ENCODE measurements at regions not wholly inside any gene's neighbourhood (a gene's known extent, or its start where the extent isn't known, plus 50 kb on each side); places are given as distances from the start of the nearest gene placed in this dataset.

DNA sequence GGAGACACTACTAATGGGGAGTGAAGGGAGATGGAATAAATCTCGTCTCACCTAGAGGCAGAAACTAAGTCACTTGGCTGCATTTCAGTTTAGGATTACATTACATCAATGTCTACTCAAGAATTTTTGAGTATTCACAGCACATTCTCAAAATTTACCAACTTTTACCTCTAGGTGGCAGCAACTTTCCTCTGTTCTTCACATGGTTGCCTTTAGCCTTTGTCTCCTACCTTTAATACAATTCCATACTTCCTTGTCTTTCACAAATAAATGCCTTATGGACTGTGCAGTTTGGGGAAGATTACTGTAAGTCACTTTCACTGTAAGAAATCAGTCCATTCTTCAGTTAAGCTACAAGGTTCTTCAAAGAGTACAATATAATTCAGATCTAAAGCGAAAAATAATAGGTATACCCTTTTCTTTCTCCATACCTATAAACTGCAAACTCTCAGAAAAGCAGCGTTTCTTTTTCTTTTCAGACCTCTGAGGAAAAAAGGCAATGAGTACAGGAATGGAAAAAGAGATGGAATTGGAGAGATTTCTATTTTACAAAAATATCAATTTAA, 379.4 kb downstream of the KLF12 start:
- intact Hi-C loops (cut with DNase I), result loop anchor here in 1 of 2 donors (2.0 to 10.0 kb wide), 3 partner anchors 534 to 1500 kb away; no protein-coding TSS in a partner anchor
- DNase-seq, result no peak
- ATAC-seq, result peak; percentile 44 to 61

DNA sequence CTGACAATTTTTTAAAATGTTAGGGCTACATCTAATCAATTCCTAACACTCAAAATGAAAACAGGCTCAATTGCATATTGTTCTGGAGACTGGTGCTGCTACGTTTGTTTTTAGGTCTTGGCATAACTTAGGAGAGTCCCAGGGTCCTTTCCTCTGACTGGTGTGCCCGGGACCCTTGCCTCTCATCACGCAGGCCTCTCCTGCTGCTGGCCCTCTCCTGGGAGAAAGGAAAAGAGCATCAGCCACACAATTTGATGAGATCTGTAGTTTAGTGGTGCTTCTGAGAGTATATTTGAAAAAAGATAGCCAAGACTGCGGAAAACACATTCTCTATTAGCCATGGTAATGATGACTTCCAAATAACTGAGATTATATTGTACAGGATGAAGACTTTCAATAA, 380.0 kb downstream of the KLF12 start:
- intact Hi-C loops (cut with DNase I), result loop anchor here in 1 of 2 donors (2.0 to 10.0 kb wide), 3 partner anchors 535 to 1501 kb away; no protein-coding TSS in a partner anchor
- DNase-seq (no peak), ATAC-seq (no peak)

DNA sequence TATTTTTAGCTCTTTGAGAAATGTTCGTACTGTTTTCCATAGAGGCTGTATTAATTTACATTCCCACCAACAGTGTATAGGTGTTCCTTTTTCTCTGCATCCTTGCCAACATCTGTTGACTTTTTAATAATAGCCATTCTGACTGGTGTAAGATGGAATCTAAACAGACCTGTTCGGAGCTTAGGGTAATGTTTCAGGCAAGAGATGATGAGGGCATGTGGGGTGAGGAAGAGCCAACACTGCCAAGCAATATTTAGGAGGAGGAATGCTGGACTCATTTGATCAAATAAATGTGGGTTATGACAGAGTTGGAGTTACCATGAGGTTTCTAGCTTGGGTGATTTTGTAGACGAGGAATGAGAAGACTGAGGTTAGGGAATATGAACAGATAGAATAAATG, 382.9 kb downstream of the KLF12 start:
- no peak for ATAC-seq
- intact Hi-C loops (cut with DNase I), result loop anchor here in 1 of 2 donors (10.0 kb wide), 2 partner anchors 1474 to 1504 kb away; no protein-coding TSS in a partner anchor
- DNase-seq, result no peak

DNA sequence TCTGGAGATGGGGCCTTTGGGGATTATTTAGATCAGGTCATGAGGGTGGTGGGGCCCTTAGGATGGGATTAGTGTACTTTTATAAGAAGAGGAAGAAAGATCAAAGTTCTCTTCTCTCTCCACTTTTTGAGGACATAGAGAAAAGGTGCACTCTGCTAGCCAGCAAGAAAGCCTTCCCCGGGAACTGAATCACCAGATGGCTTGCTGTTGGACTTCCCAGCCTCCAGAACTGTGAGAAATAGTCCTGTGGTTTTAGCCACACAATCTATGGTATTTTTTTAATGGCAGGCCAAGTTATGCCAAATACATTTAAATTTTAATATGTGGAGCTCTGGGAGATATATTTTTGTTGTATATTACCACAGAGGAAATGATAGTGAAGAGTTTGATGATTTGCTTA, 385.8 kb downstream of the KLF12 start:
- DNase-seq, result no peak
- intact Hi-C loops (cut with DNase I), result no loop called here
- ATAC-seq, result no peak

DNA sequence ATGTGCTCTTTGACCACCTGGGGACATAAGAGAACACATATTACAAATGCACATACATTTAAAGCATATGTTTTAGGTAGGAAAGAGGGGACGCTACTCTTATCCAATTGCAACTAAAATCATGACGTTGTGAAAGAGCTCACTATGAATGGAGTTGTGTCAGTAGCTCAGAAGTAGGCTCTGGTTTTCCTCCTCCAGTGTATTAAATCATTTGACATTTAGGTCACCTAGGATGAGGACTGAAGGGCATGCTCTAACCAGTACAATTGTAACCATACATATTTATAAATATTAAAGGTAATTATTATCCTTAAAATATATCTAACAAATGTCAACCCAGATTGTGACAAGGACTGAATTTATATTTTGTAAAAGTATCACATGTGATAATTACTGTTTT, 389.0 kb downstream of the KLF12 start:
- intact Hi-C loops (cut with DNase I), result no loop called here
- ATAC-seq (no peak), DNase-seq (no peak)

DNA sequence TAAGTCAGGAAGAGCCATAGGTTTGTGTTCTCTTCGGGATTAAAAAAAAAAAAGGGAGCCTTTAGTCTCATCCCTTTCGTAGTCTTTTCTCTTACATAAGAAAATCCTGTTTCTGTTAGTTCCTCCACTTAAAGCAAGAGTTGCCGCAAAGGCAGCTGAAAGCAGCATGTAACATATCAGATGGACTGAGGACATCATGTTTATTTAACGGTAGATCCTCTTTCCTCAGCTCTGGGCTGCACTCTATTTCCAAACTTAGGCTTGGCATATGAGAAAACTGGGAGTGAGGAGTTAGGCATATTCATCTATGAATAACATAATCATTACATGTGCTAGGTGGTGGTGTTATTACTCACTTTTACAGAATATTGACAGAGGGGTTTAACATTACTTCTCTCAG, 391.2 kb downstream of the KLF12 start:
- intact Hi-C loops (cut with DNase I), result no loop called here
- no peak for ATAC-seq

DNA sequence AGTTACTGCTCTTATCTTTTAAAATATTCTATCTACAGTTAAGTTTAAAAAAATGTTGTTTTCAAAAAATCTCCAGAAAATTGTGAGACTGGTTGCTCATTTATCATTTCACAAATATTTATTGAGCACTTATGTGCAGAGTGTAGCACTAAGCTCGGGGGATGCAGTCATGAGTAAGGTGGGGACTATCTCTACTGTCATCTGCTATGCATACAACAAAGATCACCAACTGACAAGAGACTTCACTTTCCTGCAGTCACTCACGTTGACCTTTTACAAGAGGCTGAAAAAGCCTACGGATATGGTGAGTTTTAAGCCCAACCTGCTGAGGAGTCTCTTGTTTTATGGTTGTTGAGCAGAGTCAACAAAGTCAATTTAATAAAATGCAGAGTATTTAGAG, 392.5 kb downstream of the KLF12 start:
- intact Hi-C loops (cut with DNase I), result no loop called here
- no peak for ATAC-seq

More for the DNA sequence above, 391.2 kb downstream of the KLF12 start:
- DNase-seq, result no peak

DNA sequence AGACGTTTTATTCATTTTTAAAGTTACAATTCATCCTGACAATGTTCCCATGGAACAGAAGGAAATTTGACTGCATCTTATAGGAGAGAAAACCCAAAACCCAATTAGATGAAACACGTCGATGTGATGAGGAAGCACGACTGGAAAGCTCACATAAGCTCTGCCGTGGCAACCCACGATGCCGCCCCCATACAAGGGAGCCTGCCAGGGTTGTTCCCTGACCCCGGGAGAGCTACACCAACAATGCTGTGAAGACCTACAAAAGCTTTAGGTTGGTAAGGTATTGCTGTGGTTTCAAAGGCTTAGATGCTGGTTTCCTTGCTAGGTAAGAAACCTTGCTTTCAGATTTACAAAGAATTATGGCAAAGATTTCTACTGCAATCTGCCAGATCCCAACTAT, 393.1 kb downstream of the KLF12 start:
- DNase-seq, result no peak
- peak in 1 of 2 donors; percentile 38 for ATAC-seq
- intact Hi-C loops (cut with DNase I), result no loop called here

More for the DNA sequence above, 392.5 kb downstream of the KLF12 start:
- no peak for DNase-seq

DNA sequence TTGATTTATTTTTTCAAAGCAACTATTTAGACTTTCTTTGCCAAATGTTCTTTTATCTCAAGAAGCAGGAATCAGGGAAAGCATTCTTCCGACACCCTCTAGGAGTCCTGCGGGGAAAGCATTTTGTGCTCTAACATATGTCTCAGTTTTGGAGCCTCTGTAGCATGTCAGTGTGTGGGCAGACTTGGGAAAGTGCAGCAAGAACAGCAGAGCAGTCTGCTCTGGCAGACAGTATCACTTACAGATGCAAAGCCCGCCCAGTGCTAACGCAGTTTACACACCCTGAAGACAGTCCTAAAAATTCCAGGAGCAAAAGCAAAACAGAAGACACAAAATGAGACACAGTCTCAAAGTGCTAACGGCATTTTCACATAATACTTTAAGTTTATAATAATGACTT, 393.5 kb downstream of the KLF12 start:
- intact Hi-C loops (cut with DNase I), result no loop called here
- DNase-seq (no peak), ATAC-seq (peak in 1 of 2 donors; percentile 90)

DNA sequence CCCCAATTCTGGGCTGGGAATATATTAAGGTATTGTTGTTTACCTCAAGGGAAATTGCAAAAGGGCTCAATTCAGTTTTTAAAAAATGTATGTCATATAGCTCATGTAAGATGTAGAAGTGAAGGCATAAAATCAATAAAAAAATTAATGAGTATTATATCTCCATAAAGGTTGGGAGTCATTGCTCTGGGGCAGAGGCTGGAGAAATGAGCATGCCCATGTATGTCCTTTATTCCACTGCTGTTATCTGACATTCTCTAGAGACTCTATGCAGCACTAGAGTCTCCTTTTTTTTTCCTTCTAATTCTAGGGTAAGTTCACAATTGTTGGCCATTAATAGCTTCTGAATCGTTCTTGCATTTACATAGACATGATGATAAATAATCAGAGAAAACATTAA, 394.8 kb downstream of the KLF12 start:
- DNase-seq, result no peak
- intact Hi-C loops (cut with DNase I), result no loop called here
- no peak for ATAC-seq

DNA sequence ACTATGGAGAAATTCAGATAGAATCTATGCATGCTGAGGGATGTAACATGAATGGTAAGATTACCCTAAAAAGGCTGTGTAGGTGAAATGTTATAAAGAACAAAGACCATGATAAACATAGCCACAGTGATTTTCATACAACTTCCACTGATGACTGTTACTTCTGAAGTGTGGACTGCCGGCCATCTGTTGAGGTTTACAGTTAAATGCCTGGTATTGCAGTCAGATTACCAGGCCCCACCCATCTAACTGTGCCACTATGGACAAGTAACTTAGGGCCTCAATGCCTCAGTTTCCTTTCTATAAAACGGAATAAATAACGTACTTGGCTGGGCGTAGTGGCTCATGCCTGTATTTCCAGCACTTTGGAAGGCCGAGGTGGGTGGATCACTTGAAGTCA, 395.6 kb downstream of the KLF12 start:
- ATAC-seq (no peak), DNase-seq (no peak)
- intact Hi-C loops (cut with DNase I), result no loop called here

DNA sequence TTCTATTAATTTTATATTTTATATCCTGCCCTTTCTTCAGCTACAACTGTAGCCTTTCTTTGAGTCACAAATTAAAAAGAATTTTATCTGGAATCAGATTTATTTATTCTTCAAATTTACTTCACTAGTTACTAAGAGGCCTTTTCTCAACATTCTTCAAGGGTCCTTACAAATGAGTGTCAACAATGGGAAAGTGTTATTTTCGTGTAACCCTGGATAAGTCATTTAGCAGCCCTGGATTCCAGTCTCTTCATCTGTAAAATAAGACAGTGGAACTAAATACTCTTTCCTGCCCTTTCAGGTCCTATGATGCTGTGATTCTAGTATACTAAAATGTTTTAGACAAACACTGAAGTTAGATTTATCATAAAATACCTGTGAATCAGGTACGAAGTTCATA, 397.0 kb downstream of the KLF12 start:
- intact Hi-C loops (cut with DNase I), result no loop called here
- DNase-seq, result no peak
- ATAC-seq, result no peak

DNA sequence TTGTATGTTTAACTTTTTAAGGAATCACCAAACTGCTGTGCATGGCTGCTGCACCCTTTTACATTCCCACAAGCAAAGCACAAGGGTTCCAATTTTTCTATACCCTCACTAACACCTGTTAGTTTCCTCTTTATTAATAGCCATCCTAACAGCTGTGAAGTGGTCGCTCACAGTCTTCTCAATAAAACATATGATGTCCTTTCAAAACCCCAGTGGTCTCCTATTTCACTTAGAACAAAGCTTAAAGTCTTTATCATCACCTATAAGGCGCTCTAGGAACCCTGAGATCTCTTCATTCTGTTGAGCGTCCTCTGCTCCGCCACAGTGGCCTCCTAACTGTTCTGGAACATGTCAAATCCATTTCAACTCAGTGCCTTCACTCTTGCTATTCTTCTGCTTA, 400.5 kb downstream of the KLF12 start:
- ATAC-seq, result no peak
- no peak for DNase-seq
- intact Hi-C loops (cut with DNase I), result no loop called here

DNA sequence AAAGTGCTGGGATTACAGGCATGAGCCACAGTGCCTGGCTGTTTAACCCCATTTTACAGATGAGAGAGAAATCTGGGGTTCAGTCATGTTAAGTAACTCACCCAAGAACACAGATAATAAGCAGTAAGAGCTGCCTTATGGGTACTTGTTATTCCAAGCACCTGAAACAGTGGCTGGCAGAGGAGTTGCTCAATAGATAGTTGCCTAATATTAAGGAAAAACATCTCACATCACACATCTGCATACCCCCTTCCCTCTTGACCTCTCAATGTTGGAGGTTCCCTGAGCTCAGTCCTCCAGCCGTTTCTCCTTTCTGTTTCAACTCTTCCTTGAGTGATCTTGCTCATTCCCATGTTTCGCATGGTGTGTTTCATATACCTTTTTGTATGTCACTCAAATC, 401.9 kb downstream of the KLF12 start:
- no peak for DNase-seq
- intact Hi-C loops (cut with DNase I), result no loop called here

DNA sequence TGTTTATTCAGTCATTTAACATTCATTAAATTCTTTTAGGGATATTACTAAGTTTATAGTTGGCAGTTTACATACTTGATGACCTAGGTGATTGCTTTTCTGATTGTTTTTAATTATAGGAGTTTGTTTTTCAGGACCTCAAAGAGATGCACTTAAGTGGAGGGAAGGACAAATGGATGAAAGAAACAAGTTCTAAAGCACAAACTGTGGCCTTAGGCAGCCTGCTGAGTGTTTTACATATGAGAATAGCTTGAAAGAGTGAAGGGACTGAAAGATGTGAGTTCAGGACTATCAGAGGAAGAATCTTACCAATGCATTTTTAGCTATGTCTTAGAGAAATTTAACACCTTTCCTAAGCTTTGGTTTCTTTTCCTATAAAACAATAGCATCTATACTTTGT, 402.6 kb downstream of the KLF12 start:
- no peak for DNase-seq
- intact Hi-C loops (cut with DNase I), result no loop called here
- no peak for ATAC-seq

More for the DNA sequence above, 401.9 kb downstream of the KLF12 start:
- no peak for ATAC-seq

DNA sequence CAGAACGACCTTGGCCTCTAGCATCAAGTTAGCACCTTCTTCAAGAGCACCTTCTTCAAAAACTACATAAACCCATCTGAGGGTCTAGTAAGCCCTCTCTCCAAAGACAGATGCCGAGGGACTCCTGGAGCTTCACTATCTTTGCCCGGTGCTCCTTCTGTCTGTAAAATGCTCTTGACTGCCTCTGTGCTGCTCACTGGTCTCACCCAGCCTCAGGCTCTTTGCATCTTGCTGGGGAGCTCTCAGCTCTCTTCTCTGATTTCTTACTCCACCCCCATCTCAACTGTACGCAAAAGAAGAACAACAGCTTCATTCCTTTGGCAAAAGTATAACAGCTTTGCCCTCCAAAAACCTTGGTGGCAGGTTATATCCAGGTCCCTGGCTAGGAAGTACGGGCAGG, 404.2 kb downstream of the KLF12 start:
- intact Hi-C loops (cut with DNase I), result no loop called here
- DNase-seq, result no peak

DNA sequence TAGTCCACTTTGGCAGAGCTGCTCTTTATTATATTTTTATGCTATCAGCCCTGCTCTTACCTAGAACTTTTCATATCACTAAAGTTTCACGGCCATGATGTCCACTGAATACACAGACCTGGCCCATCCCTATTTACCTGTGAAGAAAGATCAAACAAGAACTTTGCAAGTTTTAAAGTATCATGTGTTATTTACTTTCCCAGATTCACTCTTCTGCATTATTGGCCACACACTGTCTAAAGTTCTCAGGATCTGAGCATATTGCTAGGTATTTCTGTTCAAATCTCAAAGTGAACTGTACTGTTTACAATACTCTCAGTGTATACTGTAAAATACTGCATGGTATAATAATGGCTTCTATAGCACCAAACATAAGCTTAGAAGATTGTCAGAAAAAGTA, 405.2 kb downstream of the KLF12 start:
- intact Hi-C loops (cut with DNase I), result no loop called here
- no peak for DNase-seq
- no peak for ATAC-seq

More for the DNA sequence above, 404.2 kb downstream of the KLF12 start:
- no peak for ATAC-seq

DNA sequence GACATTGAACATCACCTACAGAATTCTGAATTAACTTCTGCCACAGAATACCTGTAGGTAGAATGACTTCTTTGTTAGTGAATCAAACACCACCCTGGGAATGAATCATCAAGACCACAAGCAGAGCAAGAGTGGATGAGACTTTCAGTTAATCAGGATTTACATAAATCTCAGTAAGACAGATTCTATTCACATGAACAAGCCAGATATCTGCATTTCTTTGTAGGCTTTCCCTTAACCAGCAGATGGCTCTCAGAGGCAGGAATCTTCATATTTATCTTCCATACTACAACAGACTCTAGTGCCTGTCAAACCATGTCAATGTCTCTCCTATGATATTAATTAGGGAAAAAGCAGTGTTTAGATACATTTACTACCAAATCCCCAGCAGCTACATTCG, 412.1 kb downstream of the KLF12 start:
- ATAC-seq (no peak), DNase-seq (no peak)
- intact Hi-C loops (cut with DNase I), result no loop called here

DNA sequence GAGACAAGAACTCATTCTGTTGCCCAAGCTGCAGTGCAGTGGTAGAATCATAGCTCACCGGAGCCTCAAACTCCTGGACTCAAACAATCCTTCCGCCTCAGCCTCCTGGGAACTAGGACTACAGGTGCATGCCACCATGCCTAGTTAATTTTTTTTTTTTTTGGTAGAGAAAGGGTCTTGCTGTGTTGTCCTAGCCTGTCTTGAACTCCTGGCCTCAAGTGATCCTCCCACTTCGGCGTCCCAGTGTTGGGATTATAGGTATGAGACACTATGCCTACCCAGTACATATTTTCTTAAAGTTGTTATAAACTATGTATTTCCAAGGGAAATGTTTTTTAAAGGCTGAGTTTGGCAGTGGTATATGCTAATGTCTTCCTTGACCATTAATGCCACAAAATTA, 412.6 kb downstream of the KLF12 start:
- intact Hi-C loops (cut with DNase I), result no loop called here
- DNase-seq, result no peak
- no peak for ATAC-seq

DNA sequence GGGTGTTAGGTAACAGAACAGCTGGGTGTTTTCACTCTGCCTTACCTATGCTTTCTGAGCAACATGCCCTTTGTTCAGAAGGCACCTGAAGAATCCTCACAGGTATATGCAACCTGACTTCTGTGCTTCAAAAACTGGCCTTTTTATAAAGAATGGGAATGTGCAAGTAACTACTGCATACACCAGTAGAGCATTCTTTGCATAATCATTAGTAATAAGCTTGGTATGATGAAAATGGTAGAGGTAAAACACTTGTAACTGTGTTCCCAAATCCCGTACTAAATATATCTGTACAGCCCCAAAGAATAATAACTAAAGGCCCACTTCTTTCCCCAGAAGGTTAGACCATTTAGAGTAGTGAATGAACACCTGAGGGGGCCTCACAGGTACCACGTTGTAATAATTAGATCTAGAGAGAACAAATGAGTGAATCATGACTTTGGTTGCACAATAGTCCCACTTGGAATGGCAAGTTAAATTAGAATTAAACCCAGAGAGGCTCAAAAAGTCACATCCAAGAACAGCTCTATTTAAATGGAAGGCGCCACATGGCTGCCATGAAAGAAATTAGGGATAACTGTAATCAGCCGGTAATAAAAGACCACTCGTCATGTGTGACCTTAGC, 413.9 kb downstream of the KLF12 start:
- intact Hi-C loops (cut with DNase I), result no loop called here
- ATAC-seq (no peak), DNase-seq (no peak)

DNA sequence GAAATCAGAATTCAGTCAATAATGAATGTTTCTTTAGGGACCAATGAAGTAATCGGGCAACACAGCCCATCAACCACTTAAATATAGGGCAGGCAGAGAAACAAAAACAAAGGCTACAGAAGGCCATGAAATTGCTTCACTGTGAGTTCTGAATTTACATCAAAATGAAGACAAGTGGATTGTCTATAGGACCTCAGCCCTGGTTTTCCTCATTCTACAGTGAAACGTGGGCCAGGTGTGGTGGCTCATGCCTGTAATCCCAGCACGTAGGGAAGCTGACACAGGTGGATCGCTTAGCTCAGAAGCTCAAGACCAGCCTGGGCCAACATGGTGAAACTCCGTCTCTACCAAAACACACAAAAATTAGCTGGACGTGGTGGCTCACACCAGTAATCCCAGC, 416.0 kb downstream of the KLF12 start:
- ATAC-seq (no peak), DNase-seq (no peak)
- intact Hi-C loops (cut with DNase I), result no loop called here
